K562 (cell line): ENCODE measurements at regions not wholly inside any gene's neighbourhood (a gene's known extent, or its start where the extent isn't known, plus 50 kb on each side); places are given as distances from the start of the nearest gene placed in this dataset.

ENCODE experiments used
- KHSRP ChIP-seq: fragments of 450-650 bp; IDR thresholded peaks from 2 replicates; pipeline ENCODE4 v1.6.1; 2017
- MCM5 ChIP-seq: fragments of 450-650 bp; IDR thresholded peaks from 2 replicates; pipeline ENCODE4 v1.6.1; 2016; ENCODE audit warnings: low read depth
- PRPF4 ChIP-seq: fragments of 200-400 bp; formaldehyde crosslinking; IDR thresholded peaks from one replicate; pipeline ENCODE4 v1.6.1; 2017; ENCODE audit warnings: low read length, low read depth, mild to moderate bottlenecking; ENCODE audit not compliant: insufficient read depth, poor library complexity, severe bottlenecking
- RAD21 ChIP-seq, 2 experiments: fragments of 250-450 bp in 1 of 2; fragments of 450-650 bp in 1 of 2; sonication (Bioruptor Pico) in 1 of 2; formaldehyde crosslinking in 1 of 2; IDR thresholded peaks in 1 of 2; conservative IDR thresholded peaks in 1 of 2; 2 replicates each; pipeline versions ENCODE4 v1.4.0 to v1.8.0; 2020 to 2022; ENCODE audit warnings: mild to moderate bottlenecking in 2 of 2, moderate library complexity in 1 of 2
- TARDBP ChIP-seq: fragments of 450-650 bp; IDR thresholded peaks from 2 replicates; pipeline ENCODE4 v1.6.1; 2016
- THRAP3 ChIP-seq: fragments of 450-650 bp; IDR thresholded peaks from 2 replicates; pipeline ENCODE4 v1.6.1; 2016; ENCODE audit warnings: mild to moderate bottlenecking, inconsistent platforms, borderline replicate concordance
- ZNF408 ChIP-seq: fragments of 250-450 bp; sonication (Bioruptor Pico); IDR thresholded peaks from 2 replicates; pipeline ENCODE4 v1.4.0; 2020; ENCODE audit warnings: low read depth, mild to moderate bottlenecking, moderate library complexity
- TF ChIP-seq, protein P1 (sequence below): fragments of 200-600 bp; sonication (generic); IDR thresholded peaks from one replicate; pipeline ENCODE4 v1.6.1; 2012; ENCODE audit warnings: mild to moderate bottlenecking, low read depth, low read length, inconsistent platforms
- TF ChIP-seq, protein P2 (sequence below), 2 experiments: fragments of 150-350 bp in 1 of 2; IDR thresholded peaks; 2 replicates each; pipeline ENCODE4 v1.6.1; 2012 to 2016; ENCODE audit warnings: low read depth in 2 of 2, low read length in 2 of 2, mild to moderate bottlenecking in 1 of 2, moderate library complexity in 1 of 2
- TF ChIP-seq, protein P3 (sequence below): fragments of 450-650 bp; formaldehyde crosslinking; IDR thresholded peaks from 2 replicates; pipeline ENCODE4 v1.4.0; 2022; ENCODE audit warnings: missing genetic modification characterization

DNA sequence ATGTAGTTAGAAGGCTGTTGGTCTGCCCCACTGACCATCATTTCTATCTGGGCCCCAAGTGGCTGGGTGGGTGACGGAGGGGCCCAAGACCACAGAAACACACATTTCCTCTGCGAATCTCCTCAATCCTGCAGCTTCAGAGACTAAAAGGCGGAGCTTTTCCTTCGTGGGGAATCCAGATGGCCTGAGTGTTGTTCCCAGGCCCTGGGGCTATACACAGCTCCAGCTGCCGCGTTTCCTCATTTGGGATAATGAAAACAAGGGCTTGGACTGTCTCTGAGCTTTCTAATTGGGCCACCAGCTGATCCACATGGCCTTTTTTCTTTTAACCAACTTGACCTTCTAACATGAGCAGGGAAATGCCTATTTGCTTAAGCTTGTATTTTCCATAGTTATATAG lies 339.9 kb downstream of the CXCL12 start (continued):
- TF ChIP-seq, protein P1, sequence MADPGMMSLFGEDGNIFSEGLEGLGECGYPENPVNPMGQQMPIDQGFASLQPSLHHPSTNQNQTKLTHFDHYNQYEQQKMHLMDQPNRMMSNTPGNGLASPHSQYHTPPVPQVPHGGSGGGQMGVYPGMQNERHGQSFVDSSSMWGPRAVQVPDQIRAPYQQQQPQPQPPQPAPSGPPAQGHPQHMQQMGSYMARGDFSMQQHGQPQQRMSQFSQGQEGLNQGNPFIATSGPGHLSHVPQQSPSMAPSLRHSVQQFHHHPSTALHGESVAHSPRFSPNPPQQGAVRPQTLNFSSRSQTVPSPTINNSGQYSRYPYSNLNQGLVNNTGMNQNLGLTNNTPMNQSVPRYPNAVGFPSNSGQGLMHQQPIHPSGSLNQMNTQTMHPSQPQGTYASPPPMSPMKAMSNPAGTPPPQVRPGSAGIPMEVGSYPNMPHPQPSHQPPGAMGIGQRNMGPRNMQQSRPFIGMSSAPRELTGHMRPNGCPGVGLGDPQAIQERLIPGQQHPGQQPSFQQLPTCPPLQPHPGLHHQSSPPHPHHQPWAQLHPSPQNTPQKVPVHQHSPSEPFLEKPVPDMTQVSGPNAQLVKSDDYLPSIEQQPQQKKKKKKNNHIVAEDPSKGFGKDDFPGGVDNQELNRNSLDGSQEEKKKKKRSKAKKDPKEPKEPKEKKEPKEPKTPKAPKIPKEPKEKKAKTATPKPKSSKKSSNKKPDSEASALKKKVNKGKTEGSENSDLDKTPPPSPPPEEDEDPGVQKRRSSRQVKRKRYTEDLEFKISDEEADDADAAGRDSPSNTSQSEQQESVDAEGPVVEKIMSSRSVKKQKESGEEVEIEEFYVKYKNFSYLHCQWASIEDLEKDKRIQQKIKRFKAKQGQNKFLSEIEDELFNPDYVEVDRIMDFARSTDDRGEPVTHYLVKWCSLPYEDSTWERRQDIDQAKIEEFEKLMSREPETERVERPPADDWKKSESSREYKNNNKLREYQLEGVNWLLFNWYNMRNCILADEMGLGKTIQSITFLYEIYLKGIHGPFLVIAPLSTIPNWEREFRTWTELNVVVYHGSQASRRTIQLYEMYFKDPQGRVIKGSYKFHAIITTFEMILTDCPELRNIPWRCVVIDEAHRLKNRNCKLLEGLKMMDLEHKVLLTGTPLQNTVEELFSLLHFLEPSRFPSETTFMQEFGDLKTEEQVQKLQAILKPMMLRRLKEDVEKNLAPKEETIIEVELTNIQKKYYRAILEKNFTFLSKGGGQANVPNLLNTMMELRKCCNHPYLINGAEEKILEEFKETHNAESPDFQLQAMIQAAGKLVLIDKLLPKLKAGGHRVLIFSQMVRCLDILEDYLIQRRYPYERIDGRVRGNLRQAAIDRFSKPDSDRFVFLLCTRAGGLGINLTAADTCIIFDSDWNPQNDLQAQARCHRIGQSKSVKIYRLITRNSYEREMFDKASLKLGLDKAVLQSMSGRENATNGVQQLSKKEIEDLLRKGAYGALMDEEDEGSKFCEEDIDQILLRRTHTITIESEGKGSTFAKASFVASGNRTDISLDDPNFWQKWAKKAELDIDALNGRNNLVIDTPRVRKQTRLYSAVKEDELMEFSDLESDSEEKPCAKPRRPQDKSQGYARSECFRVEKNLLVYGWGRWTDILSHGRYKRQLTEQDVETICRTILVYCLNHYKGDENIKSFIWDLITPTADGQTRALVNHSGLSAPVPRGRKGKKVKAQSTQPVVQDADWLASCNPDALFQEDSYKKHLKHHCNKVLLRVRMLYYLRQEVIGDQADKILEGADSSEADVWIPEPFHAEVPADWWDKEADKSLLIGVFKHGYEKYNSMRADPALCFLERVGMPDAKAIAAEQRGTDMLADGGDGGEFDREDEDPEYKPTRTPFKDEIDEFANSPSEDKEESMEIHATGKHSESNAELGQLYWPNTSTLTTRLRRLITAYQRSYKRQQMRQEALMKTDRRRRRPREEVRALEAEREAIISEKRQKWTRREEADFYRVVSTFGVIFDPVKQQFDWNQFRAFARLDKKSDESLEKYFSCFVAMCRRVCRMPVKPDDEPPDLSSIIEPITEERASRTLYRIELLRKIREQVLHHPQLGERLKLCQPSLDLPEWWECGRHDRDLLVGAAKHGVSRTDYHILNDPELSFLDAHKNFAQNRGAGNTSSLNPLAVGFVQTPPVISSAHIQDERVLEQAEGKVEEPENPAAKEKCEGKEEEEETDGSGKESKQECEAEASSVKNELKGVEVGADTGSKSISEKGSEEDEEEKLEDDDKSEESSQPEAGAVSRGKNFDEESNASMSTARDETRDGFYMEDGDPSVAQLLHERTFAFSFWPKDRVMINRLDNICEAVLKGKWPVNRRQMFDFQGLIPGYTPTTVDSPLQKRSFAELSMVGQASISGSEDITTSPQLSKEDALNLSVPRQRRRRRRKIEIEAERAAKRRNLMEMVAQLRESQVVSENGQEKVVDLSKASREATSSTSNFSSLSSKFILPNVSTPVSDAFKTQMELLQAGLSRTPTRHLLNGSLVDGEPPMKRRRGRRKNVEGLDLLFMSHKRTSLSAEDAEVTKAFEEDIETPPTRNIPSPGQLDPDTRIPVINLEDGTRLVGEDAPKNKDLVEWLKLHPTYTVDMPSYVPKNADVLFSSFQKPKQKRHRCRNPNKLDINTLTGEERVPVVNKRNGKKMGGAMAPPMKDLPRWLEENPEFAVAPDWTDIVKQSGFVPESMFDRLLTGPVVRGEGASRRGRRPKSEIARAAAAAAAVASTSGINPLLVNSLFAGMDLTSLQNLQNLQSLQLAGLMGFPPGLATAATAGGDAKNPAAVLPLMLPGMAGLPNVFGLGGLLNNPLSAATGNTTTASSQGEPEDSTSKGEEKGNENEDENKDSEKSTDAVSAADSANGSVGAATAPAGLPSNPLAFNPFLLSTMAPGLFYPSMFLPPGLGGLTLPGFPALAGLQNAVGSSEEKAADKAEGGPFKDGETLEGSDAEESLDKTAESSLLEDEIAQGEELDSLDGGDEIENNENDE: no peak
- TF ChIP-seq THRAP3 (no peak), RAD21 (CRISPR knock-in tag; conservative IDR thresholded peaks at IDR 0.05 in 1 of 2, IDR thresholded peaks at IDR 0.05 in 1 of 2) (no peak), MCM5 (no peak), PRPF4 (no peak), KHSRP (no peak), TARDBP (no peak), ZNF408 (no peak)
- TF ChIP-seq, protein P2, sequence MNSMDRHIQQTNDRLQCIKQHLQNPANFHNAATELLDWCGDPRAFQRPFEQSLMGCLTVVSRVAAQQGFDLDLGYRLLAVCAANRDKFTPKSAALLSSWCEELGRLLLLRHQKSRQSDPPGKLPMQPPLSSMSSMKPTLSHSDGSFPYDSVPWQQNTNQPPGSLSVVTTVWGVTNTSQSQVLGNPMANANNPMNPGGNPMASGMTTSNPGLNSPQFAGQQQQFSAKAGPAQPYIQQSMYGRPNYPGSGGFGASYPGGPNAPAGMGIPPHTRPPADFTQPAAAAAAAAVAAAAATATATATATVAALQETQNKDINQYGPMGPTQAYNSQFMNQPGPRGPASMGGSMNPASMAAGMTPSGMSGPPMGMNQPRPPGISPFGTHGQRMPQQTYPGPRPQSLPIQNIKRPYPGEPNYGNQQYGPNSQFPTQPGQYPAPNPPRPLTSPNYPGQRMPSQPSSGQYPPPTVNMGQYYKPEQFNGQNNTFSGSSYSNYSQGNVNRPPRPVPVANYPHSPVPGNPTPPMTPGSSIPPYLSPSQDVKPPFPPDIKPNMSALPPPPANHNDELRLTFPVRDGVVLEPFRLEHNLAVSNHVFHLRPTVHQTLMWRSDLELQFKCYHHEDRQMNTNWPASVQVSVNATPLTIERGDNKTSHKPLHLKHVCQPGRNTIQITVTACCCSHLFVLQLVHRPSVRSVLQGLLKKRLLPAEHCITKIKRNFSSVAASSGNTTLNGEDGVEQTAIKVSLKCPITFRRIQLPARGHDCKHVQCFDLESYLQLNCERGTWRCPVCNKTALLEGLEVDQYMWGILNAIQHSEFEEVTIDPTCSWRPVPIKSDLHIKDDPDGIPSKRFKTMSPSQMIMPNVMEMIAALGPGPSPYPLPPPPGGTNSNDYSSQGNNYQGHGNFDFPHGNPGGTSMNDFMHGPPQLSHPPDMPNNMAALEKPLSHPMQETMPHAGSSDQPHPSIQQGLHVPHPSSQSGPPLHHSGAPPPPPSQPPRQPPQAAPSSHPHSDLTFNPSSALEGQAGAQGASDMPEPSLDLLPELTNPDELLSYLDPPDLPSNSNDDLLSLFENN (IDR thresholded peaks at IDR 0.05; ENCODE audit: low read depth in 2 of 2, low read length in 2 of 2): no peak
- TF ChIP-seq, protein P3, sequence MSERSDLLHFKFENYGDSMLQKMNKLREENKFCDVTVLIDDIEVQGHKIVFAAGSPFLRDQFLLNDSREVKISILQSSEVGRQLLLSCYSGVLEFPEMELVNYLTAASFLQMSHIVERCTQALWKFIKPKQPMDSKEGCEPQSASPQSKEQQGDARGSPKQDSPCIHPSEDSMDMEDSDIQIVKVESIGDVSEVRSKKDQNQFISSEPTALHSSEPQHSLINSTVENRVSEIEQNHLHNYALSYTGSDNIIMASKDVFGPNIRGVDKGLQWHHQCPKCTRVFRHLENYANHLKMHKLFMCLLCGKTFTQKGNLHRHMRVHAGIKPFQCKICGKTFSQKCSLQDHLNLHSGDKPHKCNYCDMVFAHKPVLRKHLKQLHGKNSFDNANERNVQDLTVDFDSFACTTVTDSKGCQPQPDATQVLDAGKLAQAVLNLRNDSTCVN (CRISPR knock-in tag): no peak
